ENCODE measurements at regions not wholly inside any gene's neighbourhood (a gene's known extent, or its start where the extent isn't known, plus 50 kb on each side); places are given as distances from the start of the nearest gene placed in this dataset.

GRCh38 chr13:106433066-106433465, 102.4 kb downstream of the EFNB2 start:
- Histone ChIP-seq H3K27ac (no peak overlapping the region), H3K9me3 (no peaks in the 10 kb centered on the region), H3K27me3 (no peaks in the 10 kb centered on the region), H3K4me3 (no peak overlapping the region), H3K36me3 (no peaks in the 10 kb centered on the region), H3K4me1 (no peaks in the 10 kb centered on the region)
- no peak for DNase-seq (ENCODE audit: low spot score)
- TF ChIP-seq CTCF (IDR thresholded peaks at IDR 0.05) = no peak

DNA sequence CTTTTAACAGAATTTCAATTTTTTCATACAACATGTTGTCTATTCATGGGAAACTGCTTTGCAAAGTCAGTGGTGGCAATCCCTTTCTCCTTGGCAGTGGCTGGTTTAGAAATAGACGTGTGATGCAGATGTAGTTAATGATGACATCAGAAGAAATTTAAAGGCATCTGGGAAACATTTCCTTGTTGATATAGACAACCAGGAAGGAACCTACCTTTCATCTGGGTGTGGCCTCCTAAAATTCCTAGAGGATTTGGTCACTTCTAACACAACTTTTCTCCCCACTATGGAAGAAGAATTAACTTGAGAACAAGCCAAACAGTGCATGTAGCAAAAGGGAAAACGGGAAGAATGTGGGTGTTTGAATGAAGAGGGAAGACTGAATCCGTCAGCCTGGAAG, 102.8 kb downstream of the EFNB2 start:
- no peaks in the 10 kb centered on the region for H3K9me3 ChIP-seq
- DNase-seq (ENCODE audit: low spot score) = no peak
- no peaks in the 10 kb centered on the region for H3K36me3 ChIP-seq
- no peaks in the 10 kb centered on the region for H3K27me3 ChIP-seq
- no peak overlapping the region for H3K27ac ChIP-seq
- TF ChIP-seq CTCF (IDR thresholded peaks at IDR 0.05) = no peak
- H3K4me3 ChIP-seq = no peak overlapping the region
- H3K4me1 ChIP-seq = no peaks in the 10 kb centered on the region

DNA sequence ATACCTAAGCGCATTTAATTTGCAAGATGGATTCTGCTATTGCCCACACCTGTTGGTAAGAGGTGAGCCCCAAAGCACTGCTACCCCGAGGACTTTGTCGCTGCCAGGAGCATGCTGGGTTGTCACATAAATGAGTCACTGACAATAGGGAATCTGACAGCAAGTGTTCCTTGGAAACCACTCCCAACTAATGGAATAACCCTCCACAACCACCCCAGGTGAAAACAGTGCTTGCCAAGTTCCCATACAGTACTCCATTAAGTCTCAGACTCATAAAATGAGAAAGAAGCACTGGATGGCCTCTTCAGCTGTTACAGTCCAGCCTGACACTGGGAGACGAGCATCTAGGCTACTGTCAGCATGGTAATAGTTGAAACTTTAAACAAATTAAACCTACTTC, 108.6 kb downstream of the EFNB2 start:
- no peak overlapping the region for H3K4me3 ChIP-seq
- no peaks in the 10 kb centered on the region for H3K27me3 ChIP-seq
- H3K4me1 ChIP-seq = no peaks in the 10 kb centered on the region
- H3K27ac ChIP-seq = no peak overlapping the region
- no peaks in the 10 kb centered on the region for H3K36me3 ChIP-seq
- DNase-seq (ENCODE audit: low spot score) = no peak
- TF ChIP-seq CTCF (IDR thresholded peaks at IDR 0.05) = no peak
- no peaks in the 10 kb centered on the region for H3K9me3 ChIP-seq

- Histone ChIP-seq H3K27ac (no peak overlapping the region), H3K27me3 (no peaks in the 10 kb centered on the region), H3K4me1 (no peaks in the 10 kb centered on the region), H3K36me3 (no peaks in the 10 kb centered on the region), H3K9me3 (no peaks in the 10 kb centered on the region), H3K4me3 (no peak overlapping the region)
- TF ChIP-seq CTCF (IDR thresholded peaks at IDR 0.05) = no peak
- DNase-seq (ENCODE audit: low spot score) = no peak
Measured at GRCh38 chr13:106425661-106426060, 109.8 kb downstream of the EFNB2 start.

- Histone ChIP-seq H3K4me1 (no peaks in the 10 kb centered on the region), H3K27ac (no peak overlapping the region), H3K9me3 (no peaks in the 10 kb centered on the region), H3K4me3 (no peak overlapping the region), H3K36me3 (no peaks in the 10 kb centered on the region), H3K27me3 (no peaks in the 10 kb centered on the region)
- no peak for DNase-seq (ENCODE audit: low spot score)
- TF ChIP-seq CTCF (IDR thresholded peaks at IDR 0.05) = no peak
Measured at GRCh38 chr13:106424805-106425204, 110.7 kb downstream of the EFNB2 start.

- Histone ChIP-seq H3K9me3 (no peaks in the 10 kb centered on the region), H3K27me3 (no peaks in the 10 kb centered on the region), H3K4me3 (no peak overlapping the region), H3K27ac (no peak overlapping the region), H3K4me1 (no peaks in the 10 kb centered on the region), H3K36me3 (no peaks in the 10 kb centered on the region)
- no peak for DNase-seq (ENCODE audit: low spot score)
- TF ChIP-seq CTCF (IDR thresholded peaks at IDR 0.05) = no peak
Measured at GRCh38 chr13:106423530-106423929, 111.9 kb downstream of the EFNB2 start.

Measured in right atrium auricular region (tissue), 2 donors.